OCI-LY7 (cell line): ENCODE measurements at regions not wholly inside any gene's neighbourhood (a gene's known extent, or its start where the extent isn't known, plus 50 kb on each side); places are given as distances from the start of the nearest gene placed in this dataset.
"Not testable (repeated sequence)": the region's sequence is repeated elsewhere in the genome, so short reads cannot be mapped to it uniquely, and the experiment has no call there.

Source experiments
- BruUV-seq: library from RNA; stranded (reverse); fragments of 400-500 nt; replicated peaks from 2 replicates; lab custom pipeline; 2021; lab: Mats Ljungman, UMichigan
- CTCF ChIA-PET: fragments of 300-600 bp; sonication (Branson Sonifier 250); formaldehyde crosslinking; loops from one replicate; lab custom pipeline; 2022; ENCODE audit warnings: antibody characterized with exemption; ENCODE audit not compliant: unreplicated experiment; lab: Charles Lee
- POLR2A ChIA-PET: fragments of 300-600 bp; sonication (Branson Sonifier 250); formaldehyde crosslinking; loops from one replicate; lab custom pipeline; 2022; ENCODE audit warnings: antibody characterized with exemption; lab: Charles Lee
- DNase-seq: peaks from one replicate; pipeline ENCODE4 v3.0.0-alpha.2; 2015; ENCODE audit warnings: low spot score
- H2AFZ ChIP-seq: fragments of 200-600 bp; sonication (generic), shearing (Covaris generic); 2 replicates; pipeline ENCODE4 v1.6.1; 2014; ENCODE audit warnings: mild to moderate bottlenecking, antibody characterized with exemption, low read length, moderate library complexity
- H3K27ac ChIP-seq: fragments of 200-600 bp; sonication (generic); 2 replicates; pipeline ENCODE4 v1.5.1; 2014; ENCODE audit warnings: mixed run types, low read depth, mild to moderate bottlenecking, moderate library complexity, low read length, inconsistent platforms; ENCODE audit not compliant: poor library complexity, severe bottlenecking
- H3K36me3 ChIP-seq: fragments of 200-600 bp; sonication (generic); 2 replicates; pipeline ENCODE4 v1.6.1; 2014; ENCODE audit warnings: mild to moderate bottlenecking, antibody characterized with exemption, low read length, moderate library complexity, mixed read lengths; ENCODE audit not compliant: insufficient read depth
- H3K4me1 ChIP-seq: fragments of 200-600 bp; sonication (generic); 2 replicates; pipeline ENCODE4 v1.5.1; 2014; ENCODE audit warnings: mild to moderate bottlenecking, low read length; ENCODE audit not compliant: insufficient read depth, poor library complexity, severe bottlenecking
- H3K4me2 ChIP-seq: fragments of 200-600 bp; sonication (generic); 2 replicates; pipeline ENCODE4 v1.6.1; 2014; ENCODE audit warnings: mild to moderate bottlenecking, low read length
- H3K4me3 ChIP-seq: fragments of 200-600 bp; sonication (generic); 2 replicates; pipeline ENCODE4 v1.5.1; 2014; ENCODE audit warnings: mild to moderate bottlenecking, low read depth, low read length; ENCODE audit not compliant: poor library complexity, severe bottlenecking
- H3K79me2 ChIP-seq: fragments of 200-600 bp; sonication (generic); 2 replicates; pipeline ENCODE4 v1.6.1; 2016; ENCODE audit warnings: low read depth, mild to moderate bottlenecking, low read length, moderate library complexity, mixed read lengths; ENCODE audit not compliant: insufficient read depth
- H3K9me2 ChIP-seq: fragments of 200-600 bp; sonication (generic); 2 replicates; pipeline ENCODE4 v1.6.1; 2016; ENCODE audit warnings: mild to moderate bottlenecking, low read length, mixed read lengths; ENCODE audit not compliant: insufficient read depth
- H3K9me3 ChIP-seq: fragments of 200-600 bp; sonication (generic); 2 replicates; pipeline ENCODE4 v1.6.1; 2014; ENCODE audit warnings: mild to moderate bottlenecking, mixed run types, low read length, mixed read lengths
- H4K20me1 ChIP-seq: fragments of 200-600 bp; sonication (generic); 2 replicates; pipeline ENCODE4 v1.6.1; 2014; ENCODE audit warnings: mild to moderate bottlenecking, antibody characterized with exemption, low read length, moderate library complexity, mixed read lengths; ENCODE audit not compliant: insufficient read depth
- EZH2phosphoT487 ChIP-seq: fragments of 200-600 bp; sonication (generic); IDR thresholded peaks from 2 replicates; pipeline ENCODE4 v1.6.1; 2018; ENCODE audit warnings: low read depth, borderline replicate concordance, mild to moderate bottlenecking, mixed run types, antibody characterized with exemption, low read length, moderate library complexity, mixed read lengths
- intact Hi-C: fragments of 100-400 bp; cut with micrococcal nuclease; formaldehyde crosslinking; loops from one replicate; pipeline ENCODE4 v1.10.0; 2022; ENCODE audit not compliant: unreplicated experiment
- TF ChIP-seq, protein P1 (sequence below): fragments of 200-600 bp; sonication (generic); conservative IDR thresholded peaks from 2 replicates; pipeline ENCODE4 v1.5.1; 2014; ENCODE audit warnings: mild to moderate bottlenecking, antibody characterized with exemption, low read length, moderate library complexity, mixed read lengths

DNA sequence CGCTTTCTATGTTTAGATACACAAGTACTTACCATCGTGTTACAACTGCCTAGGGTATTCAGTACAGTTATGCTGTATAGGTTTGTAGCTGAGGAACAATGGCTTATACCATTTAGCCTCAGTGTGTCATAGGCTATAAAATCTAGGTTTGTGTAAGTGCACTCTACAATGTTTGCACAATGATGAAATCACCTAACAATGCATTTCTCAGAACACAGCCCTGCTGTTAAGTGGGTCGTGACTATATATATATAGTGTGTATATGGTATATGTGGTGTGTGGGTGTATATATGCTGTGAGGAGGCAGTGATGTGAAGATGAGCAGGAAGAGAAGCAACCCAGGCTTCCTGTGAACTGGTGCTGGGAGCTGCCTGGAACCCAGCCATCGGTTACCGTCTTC lies 65.6 kb upstream of the MKI67 start:
- no peaks in the 10 kb centered on the region for H3K4me1 ChIP-seq
- no peaks in the 10 kb centered on the region for H3K9me3 ChIP-seq
- ChIA-PET CTCF (no interaction called here), POLR2A (no interaction called here)
- intact Hi-C loops, result no loop called here
- no peaks in the 10 kb centered on the region for H4K20me1 ChIP-seq
- no peak for TF ChIP-seq EZH2phosphoT487
- TF ChIP-seq, protein P1, sequence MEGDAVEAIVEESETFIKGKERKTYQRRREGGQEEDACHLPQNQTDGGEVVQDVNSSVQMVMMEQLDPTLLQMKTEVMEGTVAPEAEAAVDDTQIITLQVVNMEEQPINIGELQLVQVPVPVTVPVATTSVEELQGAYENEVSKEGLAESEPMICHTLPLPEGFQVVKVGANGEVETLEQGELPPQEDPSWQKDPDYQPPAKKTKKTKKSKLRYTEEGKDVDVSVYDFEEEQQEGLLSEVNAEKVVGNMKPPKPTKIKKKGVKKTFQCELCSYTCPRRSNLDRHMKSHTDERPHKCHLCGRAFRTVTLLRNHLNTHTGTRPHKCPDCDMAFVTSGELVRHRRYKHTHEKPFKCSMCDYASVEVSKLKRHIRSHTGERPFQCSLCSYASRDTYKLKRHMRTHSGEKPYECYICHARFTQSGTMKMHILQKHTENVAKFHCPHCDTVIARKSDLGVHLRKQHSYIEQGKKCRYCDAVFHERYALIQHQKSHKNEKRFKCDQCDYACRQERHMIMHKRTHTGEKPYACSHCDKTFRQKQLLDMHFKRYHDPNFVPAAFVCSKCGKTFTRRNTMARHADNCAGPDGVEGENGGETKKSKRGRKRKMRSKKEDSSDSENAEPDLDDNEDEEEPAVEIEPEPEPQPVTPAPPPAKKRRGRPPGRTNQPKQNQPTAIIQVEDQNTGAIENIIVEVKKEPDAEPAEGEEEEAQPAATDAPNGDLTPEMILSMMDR, result no peak
- H3K9me2 ChIP-seq, result no peaks in the 10 kb centered on the region
- H3K4me3 ChIP-seq, result no peak overlapping the region
- DNase-seq, result no peak
- no peaks in the 10 kb centered on the region for H3K79me2 ChIP-seq
- no TSS peak for BruUV-seq
- H2AFZ ChIP-seq, result no peak overlapping the region
- H3K4me2 ChIP-seq, result no peak overlapping the region
- H3K27ac ChIP-seq, result no peak overlapping the region
- no peaks in the 10 kb centered on the region for H3K36me3 ChIP-seq

DNA sequence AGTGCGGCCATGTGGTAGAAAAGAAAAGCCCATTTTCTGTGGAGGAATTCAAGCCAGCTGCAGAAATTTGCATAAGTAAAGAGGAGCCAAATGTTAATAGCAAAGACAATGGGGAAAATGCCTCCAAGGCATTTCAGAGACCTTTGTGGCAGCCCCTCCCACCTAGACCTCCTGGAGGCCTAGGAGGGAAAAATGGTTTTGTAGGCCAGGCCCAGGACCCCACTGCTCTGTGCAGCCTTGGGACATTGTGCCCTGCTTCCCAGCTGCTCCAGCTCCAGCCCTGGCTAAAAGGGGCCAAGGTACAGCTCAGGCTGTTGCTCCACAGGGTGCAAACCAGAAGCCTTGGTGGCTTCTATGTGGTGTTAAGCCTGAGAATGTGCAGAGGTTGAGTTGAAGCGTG lies 75.6 kb upstream of the MKI67 start:
- H3K4me3 ChIP-seq, H3K79me2 ChIP-seq, H3K9me2 ChIP-seq, H3K9me3 ChIP-seq, H4K20me1 ChIP-seq, BruUV-seq, POLR2A ChIA-PET, CTCF ChIA-PET, H3K4me1 ChIP-seq, H2AFZ ChIP-seq, H3K4me2 ChIP-seq, intact Hi-C loops, H3K27ac ChIP-seq, H3K36me3 ChIP-seq, DNase-seq: not testable (repeated sequence)

DNA sequence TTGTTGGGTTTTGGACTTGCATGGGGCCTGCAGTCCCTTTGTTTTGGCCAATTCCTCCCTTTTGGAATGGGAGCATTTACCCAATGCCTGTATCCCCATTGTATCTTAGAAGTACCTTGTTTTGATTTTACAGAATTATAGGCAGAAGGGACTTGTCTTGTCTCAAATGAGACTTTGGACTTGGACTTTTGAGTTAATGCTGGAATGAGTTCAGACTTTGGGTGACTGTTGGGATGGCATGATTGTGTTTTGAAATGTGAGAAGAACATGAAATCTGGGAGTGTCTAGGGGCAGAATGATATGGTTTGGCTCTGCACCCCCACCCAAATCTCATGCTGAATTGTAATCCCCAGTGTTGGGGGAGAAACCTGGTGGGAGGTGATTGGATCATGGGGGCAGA lies 76.8 kb upstream of the MKI67 start:
- no TSS peak for BruUV-seq
- H2AFZ ChIP-seq, result no peak overlapping the region
- DNase-seq, result no peak
- intact Hi-C loops, result no loop called here
- no peak for TF ChIP-seq EZH2phosphoT487
- TF ChIP-seq, protein P1, result no peak
- no peak overlapping the region for H3K4me3 ChIP-seq
- H3K9me3 ChIP-seq, result no peaks in the 10 kb centered on the region
- H3K36me3 ChIP-seq, result no peaks in the 10 kb centered on the region
- H3K4me1 ChIP-seq, result no peaks in the 10 kb centered on the region
- POLR2A ChIA-PET, result no interaction called here
- no peaks in the 10 kb centered on the region for H3K9me2 ChIP-seq
- no peaks in the 10 kb centered on the region for H4K20me1 ChIP-seq
- H3K4me2 ChIP-seq, result no peak overlapping the region
- CTCF ChIA-PET, result no interaction called here
- no peak overlapping the region for H3K27ac ChIP-seq
- H3K79me2 ChIP-seq, result no peaks in the 10 kb centered on the region

DNA sequence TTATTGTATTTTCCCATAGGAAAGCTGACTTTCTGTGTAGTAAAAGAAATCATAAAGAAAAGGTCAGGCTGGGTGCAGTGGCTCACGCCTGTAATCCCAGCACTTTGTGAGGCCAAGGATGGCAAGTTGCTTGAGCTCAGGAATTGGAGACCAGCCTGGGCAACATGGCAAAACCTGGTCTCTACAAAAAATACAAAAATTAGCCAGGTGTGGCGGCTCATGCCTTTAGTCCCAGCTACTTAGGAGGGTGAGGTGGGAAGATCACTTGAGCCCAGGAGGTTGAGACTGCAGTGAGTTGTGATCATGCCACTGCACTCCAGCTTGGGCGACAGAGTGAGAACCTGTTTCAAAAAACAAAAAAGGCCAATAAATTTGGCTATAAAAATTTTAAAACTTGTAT lies 79.4 kb upstream of the MKI67 start:
- H4K20me1 ChIP-seq, H2AFZ ChIP-seq, CTCF ChIA-PET, H3K36me3 ChIP-seq, DNase-seq, POLR2A ChIA-PET, H3K27ac ChIP-seq, H3K4me3 ChIP-seq, intact Hi-C loops, H3K9me3 ChIP-seq, H3K9me2 ChIP-seq, H3K79me2 ChIP-seq, BruUV-seq, H3K4me2 ChIP-seq, H3K4me1 ChIP-seq: not testable (repeated sequence)
